MM.1S (cell line): ENCODE measurements at regions not wholly inside any gene's neighbourhood (a gene's known extent, or its start where the extent isn't known, plus 50 kb on each side); places are given as distances from the start of the nearest gene placed in this dataset.

ENCODE experiments used
- CTCF ChIP-seq: fragments of 300-600 bp; sonication (generic); IDR thresholded peaks from 2 replicates; pipeline ENCODE4 v1.5.1; 2016; ENCODE audit warnings: antibody characterized with exemption, low read length, mixed read lengths
- EZH2 ChIP-seq: fragments of 300-600 bp; sonication (generic); optimal IDR thresholded peaks from 2 replicates; pipeline ENCODE3; 2017; ENCODE audit warnings: low read depth, mild to moderate bottlenecking, antibody characterized with exemption, low read length, mixed read lengths

DNA sequence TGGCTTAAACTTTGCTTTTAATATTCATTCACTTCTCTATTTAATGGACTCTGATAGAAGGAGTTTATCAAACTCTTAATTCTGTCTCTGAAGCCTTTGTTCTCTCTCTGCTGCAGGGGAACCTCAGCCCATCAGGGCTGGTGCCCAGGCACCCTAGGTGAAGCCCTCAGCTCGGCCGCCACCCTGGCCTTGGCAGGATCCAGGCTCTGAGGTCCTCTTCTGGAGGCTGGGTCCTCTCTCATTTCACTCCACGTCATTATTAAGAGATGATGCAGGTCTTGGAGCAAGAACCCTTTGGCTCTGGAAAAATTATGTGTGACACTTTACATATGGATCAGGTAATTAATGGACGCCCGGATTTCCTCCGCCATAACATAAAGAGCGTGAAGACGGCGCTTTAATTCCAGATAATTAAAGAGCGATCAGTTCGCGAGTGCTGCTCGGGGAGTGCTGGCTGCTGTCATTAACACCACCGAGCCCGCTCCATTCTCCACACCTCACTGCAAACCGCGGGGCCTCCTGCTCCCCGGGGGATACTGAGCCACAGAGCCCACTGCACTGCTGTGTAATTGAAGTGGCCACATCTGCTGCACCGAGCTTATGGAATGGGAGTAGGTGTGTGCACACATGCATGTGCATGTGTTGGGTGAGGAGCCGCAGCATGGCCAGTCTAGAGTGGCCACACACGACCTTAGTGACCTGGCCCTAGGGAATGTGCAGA, 259.4 kb upstream of the TNRC6C start:
- TF ChIP-seq CTCF (no peak), EZH2 (no peak)
